Nephron (organoid): ENCODE measurements at regions not wholly inside any gene's neighbourhood (a gene's known extent, or its start where the extent isn't known, plus 50 kb on each side); places are given as distances from the start of the nearest gene placed in this dataset.

Experiments used
- H3K27ac Mint-ChIP-seq, 3 experiments: 2 replicates each; pipeline ENCODE4 v1.8.0; 2020; ENCODE audit warnings: mixed read lengths in 3 of 3, mild to moderate bottlenecking in 2 of 3, moderate library complexity in 1 of 3
- H3K27me3 Mint-ChIP-seq: 2 replicates; pipeline ENCODE4 v1.8.0; 2021; ENCODE audit warnings: low read depth, mild to moderate bottlenecking, moderate library complexity, mixed read lengths
- H3K36me3 Mint-ChIP-seq: 2 replicates; pipeline ENCODE4 v1.8.0; 2020; ENCODE audit warnings: low read depth, mixed read lengths
- H3K4me1 Mint-ChIP-seq: 2 replicates; pipeline ENCODE4 v1.8.0; 2020; ENCODE audit warnings: mixed read lengths
- H3K4me3 Mint-ChIP-seq, 3 experiments: 2 replicates each; pipeline ENCODE4 v1.8.0; 2020; ENCODE audit warnings: mild to moderate bottlenecking in 3 of 3, mixed read lengths in 3 of 3, moderate library complexity in 2 of 3
- H3K9me3 Mint-ChIP-seq: 2 replicates; pipeline ENCODE4 v1.8.0; 2020; ENCODE audit warnings: mixed read lengths
- TF ChIP-seq, protein P1 (sequence below), 3 experiments: fragments of 200-600 bp; sonication (generic); IDR thresholded peaks; one replicate each; pipeline ENCODE4 v1.5.0; 2021; ENCODE audit warnings: antibody characterized with exemption in 3 of 3; ENCODE audit not compliant: unreplicated experiment in 3 of 3

DNA sequence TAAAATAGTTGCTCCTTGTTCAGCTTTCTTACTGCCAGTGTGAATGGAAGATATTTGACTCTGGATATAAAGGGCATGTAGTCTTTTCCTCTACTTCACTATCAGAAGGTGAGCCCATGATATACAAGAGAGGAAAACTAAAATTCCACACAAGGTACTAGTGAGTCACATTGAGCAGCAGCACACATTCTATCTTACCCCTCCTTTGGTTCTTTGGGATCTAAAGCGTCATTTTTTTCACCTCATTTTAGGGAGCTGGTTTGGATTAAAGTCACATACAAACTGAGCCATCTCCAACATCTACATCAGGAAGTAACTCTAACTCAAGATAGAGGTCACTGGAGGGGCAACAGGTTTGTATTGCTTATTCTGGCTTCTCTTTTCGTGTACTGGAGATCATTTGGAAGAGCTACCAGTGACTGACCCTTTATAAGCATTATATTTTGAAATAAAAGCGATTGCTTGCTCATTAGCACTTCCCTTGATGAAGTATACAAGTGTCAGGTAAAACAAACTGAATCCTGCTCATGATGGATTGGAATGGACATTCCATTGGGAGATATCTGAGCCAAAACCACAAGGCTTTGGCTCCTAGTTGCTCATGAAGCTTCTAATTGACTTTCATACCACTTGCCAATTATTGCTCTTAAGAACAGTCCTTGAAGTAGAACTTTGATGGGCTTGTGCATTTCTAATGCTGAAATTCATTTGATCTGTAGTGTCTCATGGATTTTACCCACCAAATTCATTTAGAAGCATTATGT is 124.1 kb downstream of the SPCS3 start:
- no peak overlapping the region for H3K4me3 Mint-ChIP-seq
- TF ChIP-seq, protein P1, sequence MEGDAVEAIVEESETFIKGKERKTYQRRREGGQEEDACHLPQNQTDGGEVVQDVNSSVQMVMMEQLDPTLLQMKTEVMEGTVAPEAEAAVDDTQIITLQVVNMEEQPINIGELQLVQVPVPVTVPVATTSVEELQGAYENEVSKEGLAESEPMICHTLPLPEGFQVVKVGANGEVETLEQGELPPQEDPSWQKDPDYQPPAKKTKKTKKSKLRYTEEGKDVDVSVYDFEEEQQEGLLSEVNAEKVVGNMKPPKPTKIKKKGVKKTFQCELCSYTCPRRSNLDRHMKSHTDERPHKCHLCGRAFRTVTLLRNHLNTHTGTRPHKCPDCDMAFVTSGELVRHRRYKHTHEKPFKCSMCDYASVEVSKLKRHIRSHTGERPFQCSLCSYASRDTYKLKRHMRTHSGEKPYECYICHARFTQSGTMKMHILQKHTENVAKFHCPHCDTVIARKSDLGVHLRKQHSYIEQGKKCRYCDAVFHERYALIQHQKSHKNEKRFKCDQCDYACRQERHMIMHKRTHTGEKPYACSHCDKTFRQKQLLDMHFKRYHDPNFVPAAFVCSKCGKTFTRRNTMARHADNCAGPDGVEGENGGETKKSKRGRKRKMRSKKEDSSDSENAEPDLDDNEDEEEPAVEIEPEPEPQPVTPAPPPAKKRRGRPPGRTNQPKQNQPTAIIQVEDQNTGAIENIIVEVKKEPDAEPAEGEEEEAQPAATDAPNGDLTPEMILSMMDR (IDR thresholded peaks at IDR 0.05; ENCODE audit: unreplicated experiment in 3 of 3), result no peak
- no peaks in the 10 kb centered on the region for H3K36me3 Mint-ChIP-seq
- no peak overlapping the region for H3K27ac Mint-ChIP-seq
- H3K9me3 Mint-ChIP-seq, result no peaks in the 10 kb centered on the region
- no peaks in the 10 kb centered on the region for H3K27me3 Mint-ChIP-seq
- no peaks in the 10 kb centered on the region for H3K4me1 Mint-ChIP-seq

GRCh38 chr4:176444741-176445140 is 125.0 kb downstream of the SPCS3 start:
- H3K4me1 Mint-ChIP-seq, result no peaks in the 10 kb centered on the region
- no peaks in the 10 kb centered on the region for H3K36me3 Mint-ChIP-seq
- no peaks in the 10 kb centered on the region for H3K9me3 Mint-ChIP-seq
- H3K27me3 Mint-ChIP-seq, result no peaks in the 10 kb centered on the region
- no peak overlapping the region for H3K27ac Mint-ChIP-seq
- TF ChIP-seq, protein P1 (IDR thresholded peaks at IDR 0.05; ENCODE audit: unreplicated experiment in 3 of 3), result no peak
- no peak overlapping the region for H3K4me3 Mint-ChIP-seq

- no peaks in the 10 kb centered on the region for H3K4me1 Mint-ChIP-seq
- H3K36me3 Mint-ChIP-seq, result no peaks in the 10 kb centered on the region
- TF ChIP-seq, protein P1 (IDR thresholded peaks at IDR 0.05; ENCODE audit: unreplicated experiment in 3 of 3), result no peak
- no peak overlapping the region for H3K27ac Mint-ChIP-seq
- H3K27me3 Mint-ChIP-seq, result no peaks in the 10 kb centered on the region
- H3K4me3 Mint-ChIP-seq, result no peak overlapping the region
- no peaks in the 10 kb centered on the region for H3K9me3 Mint-ChIP-seq
These were observed 129.0 kb downstream of the SPCS3 start for GRCh38 chr4:176448761-176449160.

GRCh38 chr4:176451443-176451842 is 131.7 kb downstream of the SPCS3 start:
- no peak overlapping the region for H3K4me3 Mint-ChIP-seq
- no peaks in the 10 kb centered on the region for H3K27me3 Mint-ChIP-seq
- H3K9me3 Mint-ChIP-seq, result no peaks in the 10 kb centered on the region
- no peak overlapping the region for H3K27ac Mint-ChIP-seq
- H3K36me3 Mint-ChIP-seq, result no peaks in the 10 kb centered on the region
- TF ChIP-seq, protein P1 (IDR thresholded peaks at IDR 0.05; ENCODE audit: unreplicated experiment in 3 of 3), result no peak
- H3K4me1 Mint-ChIP-seq, result no peaks in the 10 kb centered on the region

- H3K36me3 Mint-ChIP-seq, result no peaks in the 10 kb centered on the region
- H3K4me3 Mint-ChIP-seq, result no peak overlapping the region
- no peak overlapping the region for H3K27ac Mint-ChIP-seq
- H3K4me1 Mint-ChIP-seq, result no peaks in the 10 kb centered on the region
- no peaks in the 10 kb centered on the region for H3K9me3 Mint-ChIP-seq
- TF ChIP-seq, protein P1 (IDR thresholded peaks at IDR 0.05; ENCODE audit: unreplicated experiment in 3 of 3), result no peak
- H3K27me3 Mint-ChIP-seq, result no peaks in the 10 kb centered on the region
These were observed 133.3 kb downstream of the SPCS3 start for GRCh38 chr4:176453079-176453478.

- no peaks in the 10 kb centered on the region for H3K27me3 Mint-ChIP-seq
- no peak overlapping the region for H3K27ac Mint-ChIP-seq
- no peaks in the 10 kb centered on the region for H3K9me3 Mint-ChIP-seq
These were observed 133.9 kb downstream of the SPCS3 start for GRCh38 chr4:176453658-176454057.

More at GRCh38 chr4:176453658-176454057, 133.9 kb downstream of the SPCS3 start:
- TF ChIP-seq, protein P1 (IDR thresholded peaks at IDR 0.05; ENCODE audit: unreplicated experiment in 3 of 3), result no peak
- no peaks in the 10 kb centered on the region for H3K4me1 Mint-ChIP-seq
- no peaks in the 10 kb centered on the region for H3K36me3 Mint-ChIP-seq
- no peak overlapping the region for H3K4me3 Mint-ChIP-seq
